ENCODE measurements at regions not wholly inside any gene's neighbourhood (a gene's known extent, or its start where the extent isn't known, plus 50 kb on each side); places are given as distances from the start of the nearest gene placed in this dataset.

GRCh38 chr13:47680748-47681147 lies 320.3 kb downstream of the SUCLA2 start:
- no peaks in the 10 kb centered on the region for H3K36me3 ChIP-seq
- TF ChIP-seq POLR2AphosphoS5 (IDR thresholded peaks at IDR 0.05) = no peak
- TF ChIP-seq EP300 (IDR thresholded peaks at IDR 0.05) = no peak
- no peak for TF ChIP-seq CTCF (IDR thresholded peaks at IDR 0.05)
- no peak for TF ChIP-seq POLR2A (IDR thresholded peaks at IDR 0.05; ENCODE audit: low read depth)
- intact Hi-C loops (cut with DNase I) = no loop called here
- whole genome bisulfite sequencing = 28% methylated on average over 2 of the region's 2 CpGs
- H3K4me3 ChIP-seq = no peak overlapping the region
- no peaks in the 10 kb centered on the region for H3K4me1 ChIP-seq
- H3K27me3 ChIP-seq = no peaks in the 10 kb centered on the region
- H3K27ac ChIP-seq (replicated peaks in 1 of 4) = no peak overlapping the region
- DNase-seq (ENCODE audit: extremely low spot score) = no peak
- no peaks in the 10 kb centered on the region for H3K9me3 ChIP-seq

- Histone ChIP-seq H3K9me3 (no peaks in the 10 kb centered on the region), H3K4me3 (no peak overlapping the region), H3K27ac (replicated peaks in 1 of 4) (no peak overlapping the region), H3K36me3 (no peaks in the 10 kb centered on the region), H3K27me3 (no peaks in the 10 kb centered on the region), H3K4me1 (no peaks in the 10 kb centered on the region)
- no peak for DNase-seq (ENCODE audit: extremely low spot score)
- intact Hi-C loops (cut with DNase I) = no loop called here
- 76% methylated on average over 1 of the region's 1 CpG for WGBS
- TF ChIP-seq POLR2AphosphoS5 (IDR thresholded peaks at IDR 0.05) = no peak
- no peak for TF ChIP-seq EP300 (IDR thresholded peaks at IDR 0.05)
- TF ChIP-seq POLR2A (IDR thresholded peaks at IDR 0.05; ENCODE audit: low read depth) = no peak
- TF ChIP-seq CTCF (IDR thresholded peaks at IDR 0.05) = no peak
Observed at GRCh38 chr13:47679401-47679800, 321.7 kb downstream of the SUCLA2 start.

- no peaks in the 10 kb centered on the region for H3K27me3 ChIP-seq
- no peak overlapping the region for H3K27ac ChIP-seq (replicated peaks in 1 of 4)
- DNase-seq (ENCODE audit: extremely low spot score) = no peak
- TF ChIP-seq CTCF (IDR thresholded peaks at IDR 0.05) (no peak), EP300 (IDR thresholded peaks at IDR 0.05) (no peak), POLR2AphosphoS5 (IDR thresholded peaks at IDR 0.05) (no peak), POLR2A (IDR thresholded peaks at IDR 0.05; ENCODE audit: low read depth) (no peak)
- intact Hi-C loops (cut with DNase I) = no loop called here
- no peaks in the 10 kb centered on the region for H3K9me3 ChIP-seq
- no peaks in the 10 kb centered on the region for H3K36me3 ChIP-seq
- no peaks in the 10 kb centered on the region for H3K4me1 ChIP-seq
- H3K4me3 ChIP-seq = no peak overlapping the region
- 92% methylated on average over 4 of the region's 4 CpGs for WGBS
Observed at GRCh38 chr13:47678201-47678968, 322.7 kb downstream of the SUCLA2 start.

DNA sequence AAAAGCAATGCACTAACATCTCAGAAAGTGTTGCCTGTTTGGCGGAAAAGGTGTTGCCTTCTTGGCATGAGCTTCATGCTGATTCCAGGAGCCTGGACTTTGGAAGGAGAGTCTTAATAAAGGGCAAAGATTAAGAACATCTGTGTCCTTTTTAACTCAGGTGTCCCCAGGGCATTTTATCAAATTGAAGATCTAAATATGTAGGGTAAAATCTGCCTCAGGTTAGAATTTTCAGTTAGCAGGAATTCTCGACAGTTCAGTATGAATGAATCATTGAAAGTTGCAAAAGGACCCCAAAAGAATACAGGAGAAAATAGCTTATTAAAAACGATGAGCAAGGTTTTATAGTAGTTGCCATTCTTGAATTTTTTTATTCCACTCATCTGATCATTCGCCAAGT lies 325.2 kb downstream of the SUCLA2 start:
- DNase-seq (ENCODE audit: extremely low spot score) = no peak
- intact Hi-C loops (cut with DNase I) = no loop called here
- Histone ChIP-seq H3K27me3 (no peaks in the 10 kb centered on the region), H3K27ac (replicated peaks in 1 of 4) (no peak overlapping the region), H3K4me1 (no peaks in the 10 kb centered on the region), H3K4me3 (no peak overlapping the region), H3K9me3 (no peaks in the 10 kb centered on the region), H3K36me3 (no peaks in the 10 kb centered on the region)
- WGBS = 83% methylated on average over 4 of the region's 4 CpGs
- TF ChIP-seq POLR2A (IDR thresholded peaks at IDR 0.05; ENCODE audit: low read depth) (no peak), EP300 (IDR thresholded peaks at IDR 0.05) (no peak), CTCF (IDR thresholded peaks at IDR 0.05) (no peak), POLR2AphosphoS5 (IDR thresholded peaks at IDR 0.05) (no peak)

All from esophagus muscularis mucosa (tissue), 4 donors.